NCI-H2227 treated with DMSO at 0.1 percent for 48 hours (cell line): ENCODE measurements at regions not wholly inside any gene's neighbourhood (a gene's known extent, or its start where the extent isn't known, plus 50 kb on each side); places are given as distances from the start of the nearest gene placed in this dataset.

Experiments
- DNase-seq: peaks from one replicate; lab custom pipeline; 2025; lab: John Stamatoyannopoulos, UW

DNA sequence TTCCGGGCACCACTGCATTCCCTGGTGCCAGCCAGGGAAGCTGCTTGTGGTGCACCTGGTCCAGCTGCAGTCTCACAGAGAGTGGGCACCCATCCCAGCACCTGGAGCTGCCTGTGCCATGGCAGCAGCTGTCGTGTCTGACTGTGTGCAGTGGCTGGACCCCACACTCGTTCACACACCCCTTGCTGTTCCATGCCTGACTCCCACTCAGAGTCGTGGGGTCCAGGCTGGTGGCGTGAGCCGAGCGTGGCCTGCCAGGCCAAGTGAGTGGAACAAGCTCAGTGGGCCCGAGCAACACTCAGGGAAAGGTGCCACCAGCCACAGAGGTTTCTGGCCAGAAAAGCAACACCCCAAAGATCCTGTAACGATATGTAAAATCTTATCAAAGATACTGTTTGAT, 97.2 kb upstream of the KCNK1 start:
- no peak for DNase-seq

DNA sequence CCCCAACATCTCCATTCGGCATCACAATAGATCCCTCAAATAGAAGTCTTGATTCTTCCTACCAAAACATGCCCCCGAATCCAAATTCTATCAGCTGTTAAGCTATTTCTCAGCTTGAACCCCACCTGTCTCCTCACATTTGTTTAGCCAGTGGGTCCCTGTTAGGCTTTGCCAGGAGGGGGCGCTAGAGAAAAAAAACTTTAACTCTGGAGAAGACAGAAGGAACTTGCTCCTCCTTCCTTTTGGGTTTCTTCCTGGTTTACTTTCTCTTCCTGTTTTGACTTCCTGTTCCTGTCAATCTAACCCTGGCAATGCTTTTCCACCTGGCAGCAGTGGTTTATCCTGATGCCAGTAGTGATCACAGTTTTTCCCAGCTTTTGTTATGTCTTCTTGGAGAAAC, 95.6 kb upstream of the KCNK1 start:
- DNase-seq: no peak

DNA sequence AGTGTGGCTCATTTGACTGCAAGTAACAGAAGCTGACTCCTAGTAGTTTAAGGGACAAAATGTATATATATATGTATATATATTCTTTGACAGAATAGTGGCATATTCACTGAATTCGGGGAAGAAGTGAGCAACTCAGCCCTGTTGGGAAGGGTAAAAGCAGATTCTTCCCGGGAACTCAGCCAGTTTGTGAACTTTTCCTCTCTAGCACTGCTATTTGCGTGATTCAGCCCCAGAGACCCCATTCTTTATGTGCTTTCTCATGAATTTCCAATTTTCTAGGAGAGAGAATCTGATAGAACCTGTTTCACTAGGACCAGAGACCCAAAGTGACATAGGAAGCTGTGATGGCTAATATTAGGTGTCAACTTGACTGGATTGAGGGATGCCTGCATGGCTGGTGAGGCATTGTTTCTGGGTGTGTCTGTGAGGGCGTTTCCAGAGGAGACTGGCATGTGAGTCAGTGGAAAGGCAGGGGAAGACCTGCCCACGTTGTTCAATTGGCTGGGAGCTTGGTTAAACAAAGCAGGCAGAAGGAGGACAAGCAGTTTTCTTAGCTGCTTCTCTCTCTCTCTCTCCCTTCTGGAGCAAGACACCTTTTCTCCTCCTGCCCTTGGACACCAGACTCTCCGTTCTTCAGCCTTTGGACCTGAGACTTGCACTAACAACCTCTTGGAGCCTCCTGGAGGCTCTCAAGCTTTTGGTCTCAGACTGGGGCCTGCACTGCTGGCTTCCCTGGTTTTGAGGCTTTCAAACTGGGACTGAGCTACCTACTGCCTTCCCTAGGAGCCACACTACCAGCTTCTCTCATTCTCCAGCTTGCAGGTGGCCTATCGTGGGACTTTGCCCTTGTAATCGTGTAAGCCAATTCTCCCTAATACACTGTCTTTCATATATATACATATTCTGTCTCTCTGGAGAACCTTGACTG, 93.4 kb upstream of the KCNK1 start:
- DNase-seq: no peak

DNA sequence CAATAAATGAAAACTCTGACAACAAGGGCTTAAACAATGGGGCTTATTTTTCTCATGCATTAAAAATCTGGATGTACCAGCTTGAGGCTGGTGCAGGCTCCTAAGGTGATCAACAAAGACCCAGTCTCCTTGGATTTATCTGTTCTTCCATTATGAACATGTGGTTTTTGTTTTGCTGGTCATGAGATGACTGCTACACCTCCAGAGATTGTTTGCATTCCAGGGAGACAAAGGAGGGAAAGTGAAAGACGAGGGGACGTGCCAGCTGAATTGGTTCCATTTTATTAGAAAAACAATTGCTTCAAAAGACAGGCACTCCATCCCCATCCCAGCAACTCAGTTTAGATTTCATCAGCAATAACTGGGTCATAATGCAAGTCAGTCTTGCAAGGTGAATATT, 90.9 kb upstream of the KCNK1 start:
- DNase-seq: no peak

DNA sequence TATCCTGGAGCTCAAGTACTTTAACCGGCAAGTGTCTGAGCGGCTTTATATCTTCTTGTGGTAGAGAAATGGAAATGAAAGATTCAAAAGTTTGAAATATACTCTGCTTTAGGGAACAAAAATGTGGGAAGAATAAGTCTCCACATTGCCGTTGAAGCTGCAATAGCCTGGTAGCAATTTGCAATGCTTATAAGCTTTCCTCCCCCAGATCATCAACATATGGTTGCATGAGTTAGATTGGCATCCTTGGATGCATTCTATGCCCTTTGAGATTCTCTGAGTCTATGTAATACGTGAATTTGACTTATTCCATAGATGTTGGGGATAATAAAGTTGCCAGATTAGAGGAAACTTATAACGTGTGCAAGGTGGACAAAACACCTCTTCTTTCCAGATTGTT, 86.1 kb upstream of the KCNK1 start:
- no peak for DNase-seq

DNA sequence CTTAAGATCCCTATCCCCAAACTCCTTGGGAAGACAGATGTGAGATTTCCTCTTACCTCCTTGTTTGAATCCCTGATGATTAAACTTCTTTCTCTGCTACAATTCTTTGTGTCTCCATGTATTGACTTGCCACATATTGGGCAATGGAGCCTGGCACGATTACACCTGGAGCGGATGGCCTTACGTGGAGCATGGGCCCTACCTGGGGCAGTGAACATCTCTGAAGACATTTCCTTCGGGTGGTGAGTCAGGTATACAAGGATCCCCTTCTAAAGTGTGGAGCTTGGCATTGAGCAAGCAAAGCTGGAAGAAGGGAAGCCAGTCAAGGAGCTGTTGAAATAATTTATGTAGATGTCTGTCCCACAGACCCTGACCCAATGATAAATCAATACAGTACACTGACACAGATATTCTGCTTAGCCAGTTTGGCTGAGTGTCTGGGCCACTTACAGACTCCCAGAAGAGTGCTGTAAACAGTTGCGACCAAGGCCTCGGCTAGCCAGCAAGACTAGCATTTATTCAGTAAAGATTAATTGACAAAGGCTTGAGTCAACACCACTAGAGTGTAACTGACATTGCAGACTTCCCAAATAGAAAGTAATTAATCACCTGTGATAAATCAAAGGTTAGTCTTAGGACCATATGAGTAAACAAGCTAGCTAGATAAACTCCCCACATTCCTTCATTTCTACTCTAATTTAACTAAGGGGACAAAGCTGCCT, 83.1 kb upstream of the KCNK1 start:
- DNase-seq: no peak

DNA sequence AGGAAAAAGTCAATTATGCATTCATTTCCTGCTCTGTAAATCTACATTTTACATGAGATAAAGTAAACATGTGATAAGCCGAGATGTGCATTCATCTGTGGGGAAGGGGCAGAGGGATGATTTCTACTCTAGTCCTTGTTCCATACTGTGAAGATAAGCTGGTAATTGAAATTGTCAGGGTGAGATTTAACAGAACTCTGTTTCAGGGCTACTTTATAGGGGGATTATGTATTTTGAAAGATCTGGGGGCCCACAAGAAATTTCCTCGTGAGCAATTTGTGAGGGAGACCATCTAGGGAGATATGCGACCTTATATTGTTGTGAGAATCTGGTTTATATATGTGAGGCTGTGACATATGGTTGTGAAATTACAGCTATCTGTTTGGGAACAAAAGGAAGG, 73.1 kb upstream of the KCNK1 start:
- DNase-seq: no peak

DNA sequence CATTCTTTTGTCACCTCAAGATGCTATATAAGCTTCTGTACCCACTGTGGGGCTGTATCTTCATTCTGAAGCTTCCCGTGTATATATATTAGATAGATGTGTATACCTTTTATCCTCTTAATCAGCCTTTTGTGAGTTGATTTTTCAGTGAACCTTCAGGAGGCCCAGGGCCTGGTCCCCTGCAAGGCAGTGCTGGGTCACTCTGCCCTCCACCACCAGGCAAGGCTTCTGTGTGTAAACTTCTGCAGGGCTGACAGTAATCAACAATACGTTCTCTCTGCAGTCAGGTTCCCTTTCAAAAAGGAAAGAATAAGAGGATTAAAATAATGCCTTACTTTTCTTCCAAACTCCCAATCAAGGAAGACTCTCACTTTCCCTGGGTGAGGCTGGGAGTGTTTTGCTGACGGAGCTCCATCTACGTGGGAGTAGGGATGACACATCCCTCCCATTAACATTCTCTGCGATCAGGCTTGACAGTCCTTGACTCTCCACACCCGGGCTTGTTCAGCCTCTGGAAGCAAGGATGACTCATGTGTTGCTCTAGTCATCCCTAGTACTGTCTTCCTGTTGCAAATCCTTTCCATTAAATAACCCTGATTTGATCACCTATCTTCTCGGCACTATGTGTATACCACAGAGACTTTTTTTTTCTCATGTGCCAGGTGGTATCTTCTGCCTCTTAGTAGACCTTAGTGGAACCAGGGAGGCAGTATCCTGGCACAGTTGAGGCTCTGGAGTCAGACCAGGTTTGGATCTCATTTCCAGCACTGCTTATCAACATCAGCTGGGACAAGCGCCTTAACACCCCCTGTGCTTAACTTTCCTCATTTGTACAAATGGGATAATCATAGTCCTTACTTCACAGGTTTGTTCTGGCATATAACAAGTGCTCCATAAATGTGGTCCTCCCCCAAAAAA, 70.3 kb upstream of the KCNK1 start:
- peak; percentile 21 for DNase-seq

DNA sequence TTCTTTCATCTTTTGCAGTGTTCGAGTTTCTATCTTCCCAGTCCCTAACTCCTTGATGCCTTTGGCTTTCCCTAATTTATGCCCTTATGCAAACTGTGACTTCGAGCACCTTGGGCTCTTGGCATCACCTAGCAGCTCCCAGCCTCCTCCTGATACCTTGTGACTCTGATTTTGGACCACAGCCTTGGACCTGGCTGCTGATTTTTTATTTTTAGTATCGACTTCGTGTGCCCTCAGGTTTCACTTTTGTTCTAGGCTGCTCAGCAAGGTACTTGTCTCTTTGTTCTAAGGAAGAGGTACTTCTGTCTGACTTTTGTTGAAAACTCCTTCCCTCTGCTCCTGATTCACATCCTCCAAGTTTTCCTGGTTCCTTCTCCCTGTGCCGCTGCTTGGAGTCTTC, 69.6 kb upstream of the KCNK1 start:
- no peak for DNase-seq

DNA sequence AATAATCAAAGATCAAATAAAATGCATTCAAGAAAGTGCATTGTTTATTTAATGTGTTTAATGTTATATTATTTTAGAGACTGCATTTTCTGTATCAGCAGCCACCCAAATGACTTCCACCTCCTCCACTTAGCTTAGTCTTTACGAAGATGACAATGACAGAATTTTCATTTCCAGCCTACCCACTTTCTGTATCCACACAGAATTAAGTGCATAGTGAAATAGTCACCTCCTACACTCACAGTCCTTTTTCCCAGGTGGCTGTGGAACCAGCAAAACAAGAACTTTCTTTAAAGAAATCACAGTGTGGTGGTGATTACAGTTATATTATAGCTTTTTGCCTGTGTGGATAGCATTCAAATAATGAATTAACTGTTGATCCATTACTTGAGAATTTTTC, 66.2 kb upstream of the KCNK1 start:
- DNase-seq: no peak

DNA sequence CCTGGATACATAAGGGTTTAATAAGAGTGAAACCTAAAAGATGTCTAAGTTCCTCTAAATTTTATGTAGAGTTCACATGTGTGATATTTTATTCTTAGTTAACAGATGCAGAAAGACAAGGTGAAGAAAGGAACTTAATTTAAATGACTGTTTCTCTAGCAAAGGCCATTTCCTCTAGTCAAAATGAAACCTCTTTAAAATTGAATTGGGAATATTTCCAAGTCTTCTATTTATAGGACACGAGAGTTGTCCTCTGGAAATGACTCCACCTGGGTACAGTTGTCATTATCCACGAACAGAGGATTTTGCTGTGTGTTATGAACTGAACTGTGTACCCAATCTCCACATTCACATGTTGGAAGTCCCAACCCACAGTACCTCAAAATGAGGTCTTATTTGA, 64.5 kb upstream of the KCNK1 start:
- no peak for DNase-seq

DNA sequence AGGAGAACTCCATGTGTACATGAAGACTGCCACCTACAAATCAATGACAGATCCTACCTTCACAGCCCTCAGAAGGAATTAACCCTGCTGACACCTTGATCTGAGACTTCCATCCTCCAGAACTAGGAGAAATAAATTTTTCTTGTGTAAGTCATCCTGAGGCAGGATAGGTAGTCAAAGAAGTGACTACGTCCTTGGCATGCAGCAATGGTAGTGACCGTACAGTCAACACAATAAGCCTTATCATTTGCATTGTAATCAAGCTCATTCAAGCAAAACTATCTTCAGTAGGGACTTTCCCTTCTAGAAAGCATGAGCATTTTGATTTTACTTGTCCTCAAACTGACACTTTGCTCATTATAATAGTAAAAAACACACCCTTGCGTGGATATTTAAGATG, 64.0 kb upstream of the KCNK1 start:
- no peak for DNase-seq

DNA sequence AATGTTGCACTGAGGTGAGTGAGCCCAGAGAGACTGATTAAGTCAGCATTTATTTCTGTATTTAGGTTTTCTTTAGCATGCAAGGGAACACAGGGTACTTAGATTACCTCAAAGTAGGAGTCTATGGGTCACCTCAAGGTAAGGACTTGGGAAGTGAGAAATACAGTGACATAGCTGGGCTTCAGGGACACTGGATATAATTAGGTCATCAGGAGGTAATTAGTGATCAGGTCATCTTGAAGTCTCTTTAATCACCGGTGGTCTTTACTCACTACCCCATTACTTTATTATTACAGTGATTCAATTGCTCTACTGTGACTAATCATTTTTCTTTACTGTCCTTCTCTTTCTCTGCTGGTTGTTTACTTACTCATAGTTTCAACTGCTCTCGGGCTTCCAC, 59.9 kb upstream of the KCNK1 start:
- peak; percentile 63 for DNase-seq

DNA sequence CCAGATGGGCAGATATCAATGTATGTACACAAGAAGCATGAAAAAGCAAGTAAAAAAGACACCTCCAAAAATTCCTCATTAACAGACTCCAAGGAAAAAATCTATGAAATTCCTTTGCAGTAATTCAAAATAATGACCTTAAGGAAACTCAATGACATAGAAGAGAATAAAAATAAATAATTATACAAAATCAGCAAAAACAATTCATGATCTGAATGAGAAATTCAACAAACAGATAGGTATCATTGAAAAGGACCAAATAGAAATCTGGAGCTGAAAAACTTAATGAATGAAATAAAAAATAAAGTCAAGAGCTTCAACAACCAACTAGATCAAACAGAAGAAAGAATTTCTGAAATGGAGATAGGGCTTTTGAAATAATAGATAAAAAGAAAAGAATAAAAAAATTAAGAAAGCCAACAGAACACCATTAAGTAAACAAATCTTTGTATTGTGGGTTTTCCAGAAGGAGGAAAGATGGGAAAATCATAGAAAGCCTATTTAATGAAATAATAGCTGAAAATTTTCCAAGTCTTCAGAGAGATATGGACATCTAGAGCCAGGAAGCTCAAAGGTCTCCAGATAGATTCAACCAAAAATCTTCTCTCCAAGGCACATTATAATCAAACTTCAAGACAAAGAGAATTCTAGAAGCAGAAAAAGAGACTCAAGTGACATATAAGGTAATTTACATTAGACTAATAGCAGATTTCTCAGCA, 52.0 kb upstream of the KCNK1 start:
- DNase-seq: no peak
